H9 (cell line): ENCODE measurements at regions not wholly inside any gene's neighbourhood (a gene's known extent, or its start where the extent isn't known, plus 50 kb on each side); places are given as distances from the start of the nearest gene placed in this dataset.

ENCODE experiments used
- DNase-seq: peaks from one replicate; pipeline ENCODE4 v3.0.0-alpha.2; 2017
- H2AFZ ChIP-seq: one replicate; pipeline ENCODE4 v1.6.1; 2013; ENCODE audit warnings: mild to moderate bottlenecking, low read length, control low read depth, moderate library complexity
- H2AK5ac ChIP-seq: 2 replicates; pipeline ENCODE4 v1.6.1; 2013; ENCODE audit warnings: low read length, control low read depth, mixed read lengths; ENCODE audit not compliant: insufficient read length
- H2BK120ac ChIP-seq: one replicate; pipeline ENCODE4 v1.6.1; 2013; ENCODE audit warnings: low read depth, mild to moderate bottlenecking, low read length, control low read depth, inconsistent platforms; ENCODE audit not compliant: poor library complexity, severe bottlenecking
- H2BK12ac ChIP-seq: 2 replicates; pipeline ENCODE4 v1.6.1; 2013; ENCODE audit warnings: low read length, control low read depth, mixed read lengths, low read depth; ENCODE audit not compliant: insufficient read length
- H2BK15ac ChIP-seq: 2 replicates; pipeline ENCODE4 v1.6.1; 2013; ENCODE audit warnings: low read depth, low read length, control low read depth
- H2BK20ac ChIP-seq: one replicate; pipeline ENCODE4 v1.6.1; 2013; ENCODE audit warnings: low read depth, mild to moderate bottlenecking, low read length, control low read depth, inconsistent platforms; ENCODE audit not compliant: poor library complexity, severe bottlenecking
- H2BK5ac ChIP-seq: 2 replicates; pipeline ENCODE4 v1.6.1; 2013; ENCODE audit warnings: low read length, control low read depth, mixed read lengths; ENCODE audit not compliant: insufficient read length
- H3K14ac ChIP-seq: 2 replicates; pipeline ENCODE4 v1.6.1; 2013; ENCODE audit warnings: low read length, control low read depth; ENCODE audit not compliant: insufficient read depth
- H3K18ac ChIP-seq: 2 replicates; pipeline ENCODE4 v1.6.1; 2013; ENCODE audit warnings: low read depth, mild to moderate bottlenecking, mixed read lengths, low read length, control low read depth; ENCODE audit not compliant: insufficient read length
- H3K23ac ChIP-seq: 2 replicates; pipeline ENCODE4 v1.6.1; 2013; ENCODE audit warnings: low read length, control low read depth, mixed read lengths, low read depth; ENCODE audit not compliant: insufficient read length
- H3K23me2 ChIP-seq: 2 replicates; pipeline ENCODE4 v1.6.1; 2013; ENCODE audit warnings: low read depth, mild to moderate bottlenecking, mixed read lengths, low read length, control low read depth; ENCODE audit not compliant: insufficient read length, poor library complexity, severe bottlenecking
- H3K27ac ChIP-seq: 2 replicates; pipeline ENCODE4 v1.5.1; 2013; ENCODE audit warnings: low read length, control low read depth, mixed read lengths, low read depth; ENCODE audit not compliant: insufficient read length
- H3K27me3 ChIP-seq: 2 replicates; pipeline ENCODE4 v1.6.1; 2013; ENCODE audit warnings: low read length, control low read depth, inconsistent platforms; ENCODE audit not compliant: insufficient read depth
- H3K4ac ChIP-seq: 2 replicates; pipeline ENCODE4 v1.6.1; 2013; ENCODE audit warnings: low read depth, mild to moderate bottlenecking, control low read depth, inconsistent platforms, low read length, moderate library complexity
- H3K4me1 ChIP-seq: 2 replicates; pipeline ENCODE4 v1.6.1; 2013; ENCODE audit warnings: low read length, control low read depth, inconsistent platforms; ENCODE audit not compliant: insufficient read depth
- H3K4me2 ChIP-seq: 2 replicates; pipeline ENCODE4 v1.6.1; 2013; ENCODE audit warnings: low read length, control low read depth, mixed read lengths; ENCODE audit not compliant: insufficient read length, insufficient read depth
- H3K56ac ChIP-seq: 2 replicates; pipeline ENCODE4 v1.6.1; 2013; ENCODE audit warnings: low read depth, mild to moderate bottlenecking, mixed read lengths, low read length, control low read depth; ENCODE audit not compliant: insufficient read length
- H3K79me1 ChIP-seq: 2 replicates; pipeline ENCODE4 v1.6.1; 2013; ENCODE audit warnings: low read depth, mild to moderate bottlenecking, moderate library complexity, low read length, control low read depth, inconsistent platforms; ENCODE audit not compliant: insufficient read depth, poor library complexity, severe bottlenecking
- H3K79me2 ChIP-seq: 2 replicates; pipeline ENCODE4 v1.6.1; 2013; ENCODE audit warnings: low read length, control low read depth, inconsistent platforms; ENCODE audit not compliant: insufficient read depth
- H3K9ac ChIP-seq: 2 replicates; pipeline ENCODE4 v1.6.1; 2013; ENCODE audit warnings: low read length, control low read depth, mixed read lengths; ENCODE audit not compliant: insufficient read length; ENCODE audit errors: extremely low read depth
- H3K9me3 ChIP-seq: one replicate; pipeline ENCODE4 v1.6.1; 2013; ENCODE audit warnings: low read depth, low read length, inconsistent platforms; ENCODE audit not compliant: control insufficient read depth
- H3T11ph ChIP-seq: one replicate; pipeline ENCODE4 v1.6.1; 2013; ENCODE audit warnings: mild to moderate bottlenecking, low read length, control low read depth, inconsistent platforms
- H4K20me1 ChIP-seq: one replicate; pipeline ENCODE4 v1.6.1; 2013; ENCODE audit not compliant: control insufficient read depth, insufficient read length, insufficient read depth
- H4K5ac ChIP-seq: 2 replicates; pipeline ENCODE4 v1.6.1; 2013; ENCODE audit warnings: low read depth, mild to moderate bottlenecking, mixed read lengths, low read length, control low read depth; ENCODE audit not compliant: insufficient read length
- H4K8ac ChIP-seq: replicated peaks from 2 replicates; pipeline ENCODE4 v1.6.1; 2013; ENCODE audit warnings: low read length, control low read depth, mixed read lengths, low read depth; ENCODE audit not compliant: insufficient read length
- H4K91ac ChIP-seq: 2 replicates; pipeline ENCODE4 v1.6.1; 2013; ENCODE audit warnings: low read depth, mild to moderate bottlenecking, moderate library complexity, mixed read lengths, low read length, control low read depth; ENCODE audit not compliant: insufficient read length
- H3K27ac Mint-ChIP-seq, 3 experiments: 2 replicates in 2 of 3; 3 replicates in 1 of 3; pipeline ENCODE4 v1.8.0; 2020 to 2021; ENCODE audit warnings: mixed read lengths in 3 of 3, mild to moderate bottlenecking in 1 of 3, moderate library complexity in 1 of 3
- H3K27me3 Mint-ChIP-seq: 2 replicates; pipeline ENCODE4 v1.8.0; 2021; ENCODE audit warnings: low read depth, mild to moderate bottlenecking, moderate library complexity, mixed read lengths
- H3K36me3 Mint-ChIP-seq, 3 experiments: 2 replicates in 2 of 3; 3 replicates in 1 of 3; pipeline ENCODE4 v1.8.0; 2020 to 2021; ENCODE audit warnings: low read depth in 3 of 3, mixed read lengths in 3 of 3; ENCODE audit not compliant: insufficient read depth in 1 of 3
- H3K4me1 Mint-ChIP-seq, 2 experiments: 2 replicates each; pipeline ENCODE4 v1.8.0; 2020; ENCODE audit warnings: mixed read lengths in 2 of 2
- H3K4me3 Mint-ChIP-seq, 2 experiments: 2 replicates in 1 of 2; 3 replicates in 1 of 2; pipeline ENCODE4 v1.8.0; 2020 to 2021; ENCODE audit warnings: mild to moderate bottlenecking in 2 of 2, mixed read lengths in 2 of 2, moderate library complexity in 1 of 2
- H3K9me3 Mint-ChIP-seq, 2 experiments: 2 replicates in 1 of 2; 3 replicates in 1 of 2; pipeline ENCODE4 v1.8.0; 2020; ENCODE audit warnings: mild to moderate bottlenecking in 2 of 2, mixed read lengths in 2 of 2, moderate library complexity in 1 of 2
- WGBS: extraction: QIAGEN DNeasy Blood & Tissue Kit; methylation state at CpG from one replicate; pipeline ENCODE4 v1.1.7; 2013; ENCODE audit warnings: missing lambda C conversion rate, low lambda C conversion rate, mixed read lengths; ENCODE audit not compliant: insufficient read length; ENCODE audit errors: extremely low coverage; 5-methylcytosine and 5-hydroxymethylcytosine counted together
- TF ChIP-seq, protein P1 (sequence below): fragments of 200-600 bp; sonication (generic); conservative IDR thresholded peaks from 3 replicates; pipeline ENCODE4 v1.8.0; 2021; ENCODE audit warnings: antibody characterized with exemption, mild to moderate bottlenecking

DNA sequence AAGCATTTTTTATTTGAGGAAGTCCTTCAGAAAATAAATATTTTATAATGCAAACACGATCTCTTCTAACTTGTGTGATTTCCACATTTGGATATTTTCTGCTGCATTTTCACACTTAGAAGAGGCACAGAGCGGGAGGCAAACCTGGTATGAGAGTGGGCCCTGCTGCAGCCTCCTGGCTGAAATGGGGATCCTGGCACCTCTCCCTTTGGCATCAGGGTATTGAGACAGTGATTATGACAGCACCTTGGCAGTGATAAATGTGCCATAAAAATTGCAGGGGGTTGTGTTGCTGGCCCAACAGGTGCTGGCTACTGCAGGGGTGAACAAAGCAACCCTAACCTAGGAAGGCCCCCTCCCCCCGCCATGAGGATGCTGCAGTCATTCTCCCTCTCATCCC, 128.6 kb downstream of the TSN start:
- TF ChIP-seq, protein P1, sequence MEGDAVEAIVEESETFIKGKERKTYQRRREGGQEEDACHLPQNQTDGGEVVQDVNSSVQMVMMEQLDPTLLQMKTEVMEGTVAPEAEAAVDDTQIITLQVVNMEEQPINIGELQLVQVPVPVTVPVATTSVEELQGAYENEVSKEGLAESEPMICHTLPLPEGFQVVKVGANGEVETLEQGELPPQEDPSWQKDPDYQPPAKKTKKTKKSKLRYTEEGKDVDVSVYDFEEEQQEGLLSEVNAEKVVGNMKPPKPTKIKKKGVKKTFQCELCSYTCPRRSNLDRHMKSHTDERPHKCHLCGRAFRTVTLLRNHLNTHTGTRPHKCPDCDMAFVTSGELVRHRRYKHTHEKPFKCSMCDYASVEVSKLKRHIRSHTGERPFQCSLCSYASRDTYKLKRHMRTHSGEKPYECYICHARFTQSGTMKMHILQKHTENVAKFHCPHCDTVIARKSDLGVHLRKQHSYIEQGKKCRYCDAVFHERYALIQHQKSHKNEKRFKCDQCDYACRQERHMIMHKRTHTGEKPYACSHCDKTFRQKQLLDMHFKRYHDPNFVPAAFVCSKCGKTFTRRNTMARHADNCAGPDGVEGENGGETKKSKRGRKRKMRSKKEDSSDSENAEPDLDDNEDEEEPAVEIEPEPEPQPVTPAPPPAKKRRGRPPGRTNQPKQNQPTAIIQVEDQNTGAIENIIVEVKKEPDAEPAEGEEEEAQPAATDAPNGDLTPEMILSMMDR, result no peak
- no CpG with 5 or more reads among the region's 3 CpGs for WGBS
- no peaks in the 10 kb centered on the region for H3K27me3 ChIP-seq
- no peaks in the 10 kb centered on the region for H3K79me1 ChIP-seq
- H3K4me2 ChIP-seq, result no peak overlapping the region
- H3K4me1 ChIP-seq, result peaks cover 3% of the 10 kb centered on the region; the same call in 1 of the 2 replicates
- H3K9me3 ChIP-seq, result no peaks in the 10 kb centered on the region
- Mint-ChIP-seq H3K36me3 (peaks cover 0 to 5% (median 2%) of the 10 kb centered on the region in 3 experiments; a peak in 2 of 7 replicates), H3K4me1 (peaks cover 10 to 12% of the 10 kb centered on the region in 2 experiments), H3K27me3 (peaks cover 25% of the 10 kb centered on the region), H3K9me3 (peaks cover 5% of the 10 kb centered on the region in 2 experiments; a peak in 4 of 5 replicates), H3K4me3 (no peak overlapping the region), H3K27ac (no peak overlapping the region)
- H2BK12ac ChIP-seq, result no peak overlapping the region
- H4K8ac ChIP-seq, result no peak overlapping the region
- H2BK5ac ChIP-seq, result no peak overlapping the region
- no peak overlapping the region; the same call in 1 of the 2 replicates for H3K14ac ChIP-seq
- H2BK15ac ChIP-seq, result no peak overlapping the region
- H3K79me2 ChIP-seq, result no peaks in the 10 kb centered on the region
- no peak overlapping the region for H3K4ac ChIP-seq
- no peak overlapping the region for H3K27ac ChIP-seq
- no peak overlapping the region for H2BK120ac ChIP-seq
- no peak overlapping the region for H2BK20ac ChIP-seq
- H4K91ac ChIP-seq, result no peak overlapping the region
- H2AK5ac ChIP-seq, result no peak overlapping the region
- H3K23ac ChIP-seq, result no peak overlapping the region
- no peak overlapping the region for H3T11ph ChIP-seq
- no peak overlapping the region for H3K18ac ChIP-seq
- no peaks in the 10 kb centered on the region for H4K20me1 ChIP-seq
- no peaks in the 10 kb centered on the region for H3K23me2 ChIP-seq
- no peak overlapping the region for H4K5ac ChIP-seq
- no peak overlapping the region for H2AFZ ChIP-seq
- H3K9ac ChIP-seq, result no peak overlapping the region
- DNase-seq, result no peak
- no peak overlapping the region for H3K56ac ChIP-seq
